GM18867 (cell line): ENCODE measurements at regions not wholly inside any gene's neighbourhood (a gene's known extent, or its start where the extent isn't known, plus 50 kb on each side); places are given as distances from the start of the nearest gene placed in this dataset.
"Not testable (repeated sequence)": the region's sequence is repeated elsewhere in the genome, so short reads cannot be mapped to it uniquely, and the experiment has no call there.

ENCODE experiments used
- ATAC-seq: cut with Tn5 transposase; IDR thresholded peaks from one replicate; pipeline ENCODE4 v1.9.1; 2021; ENCODE audit warnings: mild to moderate bottlenecking, moderate library complexity; ENCODE audit not compliant: unreplicated experiment

GRCh38 chr13:73544175-73544574 lies 485.4 kb downstream of the KLF5 start:
- ATAC-seq: no peak

DNA sequence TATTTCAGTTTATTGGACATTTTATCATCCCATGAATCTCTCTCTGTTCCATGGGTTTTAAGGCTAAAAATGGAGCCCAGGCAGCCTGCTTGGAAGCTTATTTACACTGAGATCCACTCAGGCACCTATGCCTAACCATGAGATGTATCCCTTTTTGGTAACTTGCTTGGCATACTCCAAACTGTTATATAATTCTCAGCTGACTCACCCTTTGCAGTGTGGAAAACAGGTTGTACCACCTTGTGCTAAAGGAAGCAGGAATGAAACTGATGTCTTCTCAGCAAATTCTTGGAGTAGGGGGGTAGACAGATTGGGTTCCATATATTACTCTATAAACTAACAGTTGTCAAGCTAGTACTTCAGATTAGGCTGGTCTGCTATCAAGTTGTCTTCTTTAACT lies 483.6 kb downstream of the KLF5 start:
- ATAC-seq: no peak

GRCh38 chr13:73536865-73537264 lies 478.1 kb downstream of the KLF5 start:
- ATAC-seq: no peak

- no peak for ATAC-seq
These were observed 476.5 kb downstream of the KLF5 start for GRCh38 chr13:73535341-73535740.

DNA sequence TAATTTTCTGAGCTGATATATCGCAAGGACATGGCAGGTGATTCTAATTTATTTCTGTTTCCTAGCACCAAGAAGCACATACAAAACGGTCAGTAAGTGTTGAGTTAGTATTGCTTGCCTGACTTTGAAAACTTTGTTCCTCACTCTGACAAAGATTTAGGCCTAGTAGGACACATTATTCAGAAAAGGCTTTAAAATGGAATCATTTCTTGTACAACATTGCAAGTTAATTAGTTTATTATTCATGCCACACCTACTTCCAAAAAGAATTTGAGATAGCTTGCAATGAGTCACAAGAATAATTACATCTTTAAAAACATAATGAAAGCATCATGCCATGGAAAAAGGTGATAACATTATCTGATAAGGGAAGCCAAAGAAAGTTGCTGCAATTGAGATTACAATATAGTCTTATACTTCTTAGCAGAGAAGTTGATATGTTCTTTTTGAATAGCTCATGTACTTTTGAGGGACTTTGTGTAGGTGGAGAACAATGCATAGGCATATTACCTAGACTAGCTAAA lies 474.2 kb downstream of the KLF5 start:
- ATAC-seq: no peak

GRCh38 chr13:73532582-73532981 lies 473.8 kb downstream of the KLF5 start:
- no peak for ATAC-seq

DNA sequence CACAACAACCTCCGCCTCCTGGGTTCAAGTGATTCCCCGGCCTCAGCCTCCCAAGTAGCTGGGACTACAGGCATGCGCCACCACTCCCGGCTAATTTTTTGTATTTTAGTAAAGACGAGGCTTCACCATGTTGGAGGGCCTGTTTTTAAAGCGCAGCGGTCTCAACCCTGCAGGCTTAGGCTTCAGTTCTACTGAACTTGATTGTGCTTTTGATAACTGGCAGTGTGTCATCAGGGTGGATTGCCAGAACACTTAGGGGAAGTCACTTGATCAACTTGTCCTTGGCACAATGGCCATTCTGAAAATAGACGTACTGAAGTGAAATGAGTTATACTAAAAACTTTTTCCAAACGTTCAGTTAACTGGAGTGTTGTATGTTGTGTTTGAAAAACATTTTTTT lies 472.2 kb downstream of the KLF5 start:
- ATAC-seq: no peak

DNA sequence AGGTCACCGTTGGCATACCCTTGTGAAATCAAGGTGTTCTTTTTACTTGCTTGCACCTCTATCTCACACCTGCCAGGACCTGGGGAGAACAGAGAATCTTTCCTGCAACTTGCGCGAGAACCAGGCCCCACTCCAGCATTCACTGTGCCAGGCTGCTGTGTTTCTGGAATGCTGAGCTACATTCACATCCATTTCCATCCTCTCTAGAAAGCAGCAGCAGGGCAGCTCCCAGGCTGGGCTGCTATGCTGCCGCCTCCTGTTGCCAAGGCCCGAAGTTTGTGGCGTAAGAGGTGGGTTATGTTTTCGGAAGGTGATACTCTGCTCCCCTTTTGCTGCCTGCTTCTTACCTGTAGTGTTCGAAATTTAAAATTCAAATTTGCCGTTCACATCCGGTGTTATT lies 464.1 kb downstream of the KLF5 start:
- ATAC-seq: no peak

- ATAC-seq: no peak
These were observed 463.2 kb downstream of the KLF5 start for GRCh38 chr13:73521985-73522524.

DNA sequence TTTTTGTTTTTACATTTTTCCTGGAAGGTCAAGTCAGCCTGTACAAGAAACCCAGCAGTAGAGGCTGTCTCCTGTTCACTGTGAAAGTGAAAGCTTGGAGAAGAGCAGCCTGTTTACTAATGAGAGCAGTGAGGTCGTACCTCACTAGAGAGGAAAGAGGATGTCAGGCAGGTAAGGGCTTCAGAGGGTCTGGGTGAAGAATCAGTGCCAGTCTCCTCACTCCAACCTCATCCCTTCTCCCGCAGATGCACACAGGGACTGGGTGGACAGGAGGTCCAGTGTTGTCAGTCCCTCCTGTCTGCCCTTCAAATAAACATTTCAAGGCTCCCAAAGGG lies 462.5 kb downstream of the KLF5 start:
- ATAC-seq: no peak

- no peak for ATAC-seq
These were observed 461.9 kb downstream of the KLF5 start for GRCh38 chr13:73520566-73521289.

DNA sequence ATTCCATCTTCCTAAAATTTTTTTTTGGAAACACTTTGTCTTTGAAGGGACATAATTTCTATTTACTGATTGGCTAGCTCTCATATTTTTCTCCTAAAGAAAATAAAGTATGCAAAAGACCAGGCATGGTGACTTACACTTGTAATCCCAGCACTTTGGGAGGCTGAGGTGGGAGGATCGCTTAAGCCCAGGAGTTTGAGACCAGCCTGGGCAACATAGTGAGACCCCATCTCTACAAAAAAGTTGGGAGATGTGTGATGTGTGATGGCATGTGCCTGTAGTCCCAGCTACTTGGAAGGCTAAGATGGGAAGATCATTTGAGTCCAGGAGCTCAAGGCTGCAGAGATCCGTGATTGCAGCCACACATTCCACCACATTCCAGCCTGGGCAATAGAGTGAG lies 461.3 kb downstream of the KLF5 start:
- ATAC-seq: not testable (repeated sequence)

DNA sequence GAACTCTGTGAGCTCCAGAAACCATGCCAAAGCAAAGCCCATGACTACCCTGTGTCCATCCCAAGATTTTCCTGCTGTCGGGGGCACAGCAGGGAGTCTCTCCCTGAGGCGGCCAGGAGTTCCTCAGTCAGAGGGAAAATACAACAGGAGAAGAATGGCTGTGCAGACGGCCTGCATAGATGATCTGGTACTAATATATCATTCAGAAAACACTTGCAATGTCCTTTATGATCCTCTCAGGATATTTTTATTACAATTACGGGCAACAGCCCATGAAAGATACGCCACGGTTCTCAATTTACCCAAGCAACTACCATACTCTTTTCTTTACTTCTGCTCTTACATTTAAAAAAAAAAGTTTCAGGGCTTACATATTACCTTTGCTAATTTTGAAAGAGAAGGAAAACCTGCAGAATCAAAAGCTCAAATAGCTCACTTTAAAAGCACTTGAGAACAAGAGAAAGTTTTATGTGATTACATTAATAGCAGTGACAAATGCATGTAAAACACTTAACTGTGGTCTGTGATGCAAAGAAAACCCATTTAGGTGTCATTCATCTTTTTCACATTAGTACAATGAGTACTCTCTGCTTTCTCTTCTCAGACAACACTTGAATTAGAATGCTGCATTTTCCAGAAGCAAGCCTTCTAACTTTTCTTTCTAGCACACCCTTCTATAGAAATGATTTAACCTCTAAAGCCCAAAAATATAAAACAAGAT lies 460.8 kb downstream of the KLF5 start:
- no peak for ATAC-seq

GRCh38 chr13:73517766-73518165 lies 459.0 kb downstream of the KLF5 start:
- ATAC-seq: no peak

DNA sequence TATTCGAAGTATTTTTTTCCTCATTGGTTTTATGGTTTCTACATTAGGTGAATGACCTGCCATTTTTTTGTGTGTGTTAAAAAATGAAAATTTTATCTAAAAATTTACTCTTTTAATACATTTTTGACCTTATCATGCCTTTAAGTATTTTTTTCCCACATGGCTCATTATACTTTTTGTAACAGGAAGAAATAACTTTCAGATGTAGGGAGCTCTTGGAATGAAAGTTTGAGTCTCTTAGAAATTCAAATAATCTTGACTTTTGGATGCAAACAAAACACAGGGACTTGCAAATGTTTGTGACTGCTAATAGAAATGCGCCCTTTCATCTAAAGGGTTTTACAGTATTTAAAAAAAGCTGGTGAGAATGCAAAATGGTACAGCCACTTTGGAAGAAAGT lies 457.9 kb downstream of the KLF5 start:
- ATAC-seq: no peak

GRCh38 chr13:73514208-73514607 lies 455.4 kb downstream of the KLF5 start:
- no peak for ATAC-seq

DNA sequence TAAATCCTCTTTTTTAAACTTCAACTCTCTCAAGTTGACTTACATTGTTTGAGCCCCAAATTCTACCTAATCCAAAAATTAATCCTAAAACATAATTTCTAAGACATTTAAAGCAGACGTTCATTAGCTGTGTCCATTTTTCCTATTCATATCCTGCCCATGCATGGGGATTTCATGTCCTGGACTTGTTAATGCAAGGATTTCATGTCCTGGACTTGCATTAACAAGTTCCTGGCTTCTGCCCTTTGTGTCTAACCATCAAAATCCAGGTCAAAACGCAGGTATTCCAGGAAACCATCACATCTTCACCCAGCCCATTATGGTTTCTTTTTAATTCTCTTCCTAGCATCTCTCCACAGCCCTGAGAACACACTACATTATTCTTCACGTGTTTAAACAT lies 454.9 kb downstream of the KLF5 start:
- ATAC-seq: no peak

DNA sequence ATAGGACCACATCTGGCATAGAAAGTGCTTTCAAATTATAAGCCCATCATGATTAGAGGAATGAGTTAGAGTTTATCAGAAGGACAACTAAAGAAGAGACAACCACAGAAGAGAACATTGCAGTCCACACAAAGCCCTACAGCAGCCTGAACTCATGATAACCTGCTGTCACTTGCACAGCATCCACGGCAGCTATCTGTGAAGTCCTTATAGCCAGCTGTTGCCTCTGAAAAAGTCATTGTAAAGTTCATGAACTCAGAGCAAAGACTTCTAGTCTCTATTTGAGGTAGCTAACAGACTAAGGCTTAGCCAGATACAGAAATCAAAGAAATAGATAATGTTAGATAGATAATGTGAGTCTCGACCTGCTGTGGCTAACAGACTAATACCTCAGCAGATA lies 450.0 kb downstream of the KLF5 start:
- no peak for ATAC-seq

DNA sequence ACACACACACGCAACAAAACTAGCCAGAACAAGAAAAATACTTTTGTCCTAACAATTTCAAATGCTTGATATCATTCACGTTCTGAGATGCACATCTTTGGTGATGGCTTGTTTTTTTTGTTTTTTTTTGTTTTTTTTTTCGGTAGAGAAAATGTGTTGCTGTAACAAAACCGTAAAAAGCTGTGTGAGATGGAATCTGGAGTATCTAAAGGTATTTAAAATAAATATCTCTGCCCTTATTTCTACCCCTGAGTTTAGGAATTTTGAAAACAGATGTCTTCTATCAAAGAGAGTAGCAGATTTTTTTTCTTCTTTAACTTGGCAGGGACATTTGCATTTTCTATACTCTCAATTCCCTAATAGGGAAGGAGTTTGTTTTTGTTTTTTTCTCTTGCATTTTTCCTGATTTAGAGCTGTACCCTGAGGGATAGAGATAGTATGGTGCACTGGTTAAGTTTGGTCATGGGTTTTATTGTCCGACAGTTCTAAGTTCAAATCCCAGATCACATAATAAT lies 446.6 kb downstream of the KLF5 start:
- ATAC-seq: no peak

DNA sequence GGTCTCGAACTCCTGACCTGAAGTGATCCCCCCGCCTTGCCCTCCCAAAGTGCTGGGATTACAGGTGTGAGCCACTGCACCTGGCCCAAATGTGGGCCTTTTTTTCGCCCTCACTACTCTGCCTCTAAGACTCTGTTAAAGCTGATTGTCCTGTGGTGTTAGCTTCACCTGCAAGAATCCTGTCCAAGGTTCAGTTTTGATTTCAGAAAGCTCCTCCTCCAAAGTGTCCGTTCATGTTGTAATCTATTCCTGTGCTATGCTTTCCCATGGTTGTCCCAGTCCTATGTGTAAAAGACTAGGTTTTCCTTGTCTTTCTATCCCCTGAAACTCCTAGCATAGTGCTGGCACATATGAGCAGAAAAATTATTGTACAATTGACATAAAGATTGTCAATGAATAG lies 440.9 kb downstream of the KLF5 start:
- no peak for ATAC-seq

GRCh38 chr13:73497430-73497829 lies 438.6 kb downstream of the KLF5 start:
- ATAC-seq: no peak

GRCh38 chr13:73496711-73497110 lies 437.9 kb downstream of the KLF5 start:
- ATAC-seq: no peak
